ENCODE measurements at regions not wholly inside any gene's neighbourhood (a gene's known extent, or its start where the extent isn't known, plus 50 kb on each side); places are given as distances from the start of the nearest gene placed in this dataset.

- Histone ChIP-seq H3K9me3 (no peaks in the 10 kb centered on the region), H3K4me3 (replicated peaks in 1 of 3) (no peak overlapping the region), H3K27me3 (no peaks in the 10 kb centered on the region), H3K4me1 (peaks cover 21 to 24% of the 10 kb centered on the region in 2 donors), H3K27ac (peak overlapping the region; percentile 25 to 81 (median 80)), H3K36me3 (no peaks in the 10 kb centered on the region)
- intact Hi-C loops (cut with DNase I) = no loop called here
- TF ChIP-seq, protein P1, sequence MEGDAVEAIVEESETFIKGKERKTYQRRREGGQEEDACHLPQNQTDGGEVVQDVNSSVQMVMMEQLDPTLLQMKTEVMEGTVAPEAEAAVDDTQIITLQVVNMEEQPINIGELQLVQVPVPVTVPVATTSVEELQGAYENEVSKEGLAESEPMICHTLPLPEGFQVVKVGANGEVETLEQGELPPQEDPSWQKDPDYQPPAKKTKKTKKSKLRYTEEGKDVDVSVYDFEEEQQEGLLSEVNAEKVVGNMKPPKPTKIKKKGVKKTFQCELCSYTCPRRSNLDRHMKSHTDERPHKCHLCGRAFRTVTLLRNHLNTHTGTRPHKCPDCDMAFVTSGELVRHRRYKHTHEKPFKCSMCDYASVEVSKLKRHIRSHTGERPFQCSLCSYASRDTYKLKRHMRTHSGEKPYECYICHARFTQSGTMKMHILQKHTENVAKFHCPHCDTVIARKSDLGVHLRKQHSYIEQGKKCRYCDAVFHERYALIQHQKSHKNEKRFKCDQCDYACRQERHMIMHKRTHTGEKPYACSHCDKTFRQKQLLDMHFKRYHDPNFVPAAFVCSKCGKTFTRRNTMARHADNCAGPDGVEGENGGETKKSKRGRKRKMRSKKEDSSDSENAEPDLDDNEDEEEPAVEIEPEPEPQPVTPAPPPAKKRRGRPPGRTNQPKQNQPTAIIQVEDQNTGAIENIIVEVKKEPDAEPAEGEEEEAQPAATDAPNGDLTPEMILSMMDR (IDR thresholded peaks at IDR 0.05) = no peak
- TF ChIP-seq POLR2A (IDR thresholded peaks at IDR 0.05) = no peak
- WGBS, 2 donors = 42 to 48% methylated on average over 1 of the region's 1 CpG
- DNase-seq = no peak
Observed at GRCh38 chr1:195327361-195327760, 1280.9 kb downstream of the KCNT2 start.

- H3K27ac ChIP-seq = peak overlapping the region in 1 of 3 donors; percentile 80
- no peaks in the 10 kb centered on the region for H3K27me3 ChIP-seq
- TF ChIP-seq, protein P1 (IDR thresholded peaks at IDR 0.05) = no peak
- no peak for TF ChIP-seq POLR2A (IDR thresholded peaks at IDR 0.05)
- peaks cover 21 to 24% of the 10 kb centered on the region in 2 donors for H3K4me1 ChIP-seq
- no peak overlapping the region for H3K4me3 ChIP-seq (replicated peaks in 1 of 3)
- no peaks in the 10 kb centered on the region for H3K9me3 ChIP-seq
- H3K36me3 ChIP-seq = no peaks in the 10 kb centered on the region
- DNase-seq = no peak
- intact Hi-C loops (cut with DNase I) = no loop called here
- WGBS, 2 donors = 81 to 83% methylated on average over 1 of the region's 1 CpG
Observed at GRCh38 chr1:195326325-195326724, 1281.9 kb downstream of the KCNT2 start.

DNA sequence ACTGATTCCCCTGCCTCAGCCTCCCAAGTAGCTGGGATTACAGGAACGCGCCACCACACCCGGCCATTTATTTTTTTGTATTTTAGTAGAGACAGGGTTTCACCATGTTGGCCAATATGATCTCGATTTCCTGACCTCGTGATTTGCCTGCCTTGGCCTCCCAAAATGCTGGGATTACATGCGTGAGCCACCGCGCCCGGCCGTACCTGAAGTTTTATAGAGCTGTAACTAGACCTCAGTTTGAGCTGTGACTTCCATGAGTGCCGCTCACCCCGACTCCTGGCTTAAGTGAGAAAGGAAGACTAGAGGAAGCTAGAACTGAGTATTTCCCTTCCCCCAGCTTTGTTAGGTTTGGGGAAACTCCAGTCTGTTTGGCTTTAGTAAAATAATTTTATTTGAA is 1283.1 kb downstream of the KCNT2 start:
- H3K4me1 ChIP-seq = peaks cover 21 to 24% of the 10 kb centered on the region in 2 donors
- no peaks in the 10 kb centered on the region for H3K27me3 ChIP-seq
- no peak overlapping the region for H3K4me3 ChIP-seq (replicated peaks in 1 of 3)
- H3K9me3 ChIP-seq = no peaks in the 10 kb centered on the region
- WGBS, 2 donors = 96 to 98% methylated on average over 12 of the region's 12 CpGs
- TF ChIP-seq, protein P1 (IDR thresholded peaks at IDR 0.05) = no peak
- no peak for TF ChIP-seq POLR2A (IDR thresholded peaks at IDR 0.05)
- H3K27ac ChIP-seq = no peak overlapping the region
- no peak for DNase-seq
- intact Hi-C loops (cut with DNase I) = no loop called here
- H3K36me3 ChIP-seq = no peaks in the 10 kb centered on the region

DNA sequence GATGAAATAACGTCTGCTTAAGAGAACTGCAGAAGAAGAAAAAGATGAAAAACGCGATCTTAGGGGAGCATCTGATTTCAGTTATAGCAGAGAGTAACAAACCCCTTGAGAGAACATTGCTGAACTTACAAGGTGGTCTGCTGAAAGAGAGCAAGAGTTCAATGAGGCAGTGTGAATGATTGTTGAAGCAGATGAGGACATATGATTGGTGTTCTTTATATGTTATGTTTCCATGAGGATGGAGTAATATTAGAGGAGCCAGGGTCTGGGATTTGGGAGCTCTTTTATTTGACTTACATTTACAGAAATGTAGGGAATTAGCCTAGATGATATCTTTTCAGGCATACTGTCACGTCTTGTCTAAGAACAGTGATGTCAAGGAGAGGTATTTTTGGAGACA is 1302.0 kb downstream of the KCNT2 start:
- Histone ChIP-seq H3K36me3 (no peaks in the 10 kb centered on the region), H3K9me3 (no peaks in the 10 kb centered on the region), H3K4me3 (replicated peaks in 1 of 3) (no peak overlapping the region), H3K4me1 (no peaks in the 10 kb centered on the region), H3K27me3 (no peaks in the 10 kb centered on the region), H3K27ac (no peak overlapping the region)
- DNase-seq = no peak
- no peak for TF ChIP-seq POLR2A (IDR thresholded peaks at IDR 0.05)
- TF ChIP-seq, protein P1 (IDR thresholded peaks at IDR 0.05) = no peak
- 56 to 72% methylated on average over 4 of the region's 4 CpGs for WGBS, 2 donors
- intact Hi-C loops (cut with DNase I) = no loop called here

GRCh38 chr1:195294911-195295310 is 1313.3 kb downstream of the KCNT2 start:
- Histone ChIP-seq H3K27ac (no peak overlapping the region), H3K27me3 (no peaks in the 10 kb centered on the region), H3K4me3 (replicated peaks in 1 of 3) (no peak overlapping the region), H3K4me1 (no peaks in the 10 kb centered on the region), H3K36me3 (no peaks in the 10 kb centered on the region), H3K9me3 (no peaks in the 10 kb centered on the region)
- intact Hi-C loops (cut with DNase I) = no loop called here
- 83 to 88% methylated on average over 3 of the region's 3 CpGs for whole genome bisulfite sequencing, 2 donors
- TF ChIP-seq POLR2A (IDR thresholded peaks at IDR 0.05) = no peak
- TF ChIP-seq, protein P1 (IDR thresholded peaks at IDR 0.05) = no peak
- DNase-seq = no peak

Measured in thyroid gland (tissue), 4 donors.